ENCODE measurements at regions not wholly inside any gene's neighbourhood (a gene's known extent, or its start where the extent isn't known, plus 50 kb on each side); places are given as distances from the start of the nearest gene placed in this dataset.

DNA sequence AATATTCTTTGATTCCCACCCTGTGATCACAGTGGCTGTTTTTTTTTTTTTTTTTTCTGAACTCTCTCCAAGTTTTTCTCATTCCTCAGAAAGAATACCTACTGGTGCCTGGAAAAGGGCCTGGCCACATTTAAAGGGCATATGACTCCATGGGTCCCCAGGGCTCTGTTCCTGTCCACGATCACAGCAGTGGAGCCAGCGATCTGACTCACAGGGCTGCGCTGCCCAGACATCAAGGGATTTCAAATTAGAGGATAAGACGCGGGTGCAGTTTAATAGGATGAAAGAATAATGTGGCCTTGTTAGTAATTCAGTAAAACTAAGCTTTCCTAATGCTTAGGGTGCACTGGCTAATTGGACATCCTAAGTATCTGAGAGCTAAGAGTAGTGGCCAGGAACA is 175.1 kb upstream of the MSX2 start:
- TF ChIP-seq POLR2A (IDR thresholded peaks at IDR 0.05), result no peak
- TF ChIP-seq CTCF (IDR thresholded peaks at IDR 0.05), result no peak
- TF ChIP-seq POLR2AphosphoS5 (IDR thresholded peaks at IDR 0.05), result no peak
